ENCODE measurements at regions not wholly inside any gene's neighbourhood (a gene's known extent, or its start where the extent isn't known, plus 50 kb on each side); places are given as distances from the start of the nearest gene placed in this dataset.

- H3K27ac Mint-ChIP-seq, result no peak overlapping the region
- H3K27me3 Mint-ChIP-seq (ENCODE audit: low read depth), result no peaks in the 10 kb centered on the region
- peaks cover 14% of the 10 kb centered on the region for H3K9me3 Mint-ChIP-seq (ENCODE audit: insufficient read depth)
- ChIA-PET POLR2A (interaction anchor here (1.3 kb wide), 1 partner anchor 100 kb away, joined by 6 read pairs; the partner anchor contains the start of gene DUSP6), CTCF (no interaction called here)
- DNase-seq, result no peak
- no peak for ATAC-seq
- peaks cover 22% of the 10 kb centered on the region for H3K36me3 Mint-ChIP-seq (ENCODE audit: low read depth)
- H3K4me3 Mint-ChIP-seq, result no peak overlapping the region
- peaks cover 35% of the 10 kb centered on the region for H3K4me1 Mint-ChIP-seq (ENCODE audit: low read depth)
Observed at GRCh38 chr12:89252284-89252683, 100.0 kb downstream of the DUSP6 start.

- Mint-ChIP-seq H3K27ac (no peak overlapping the region), H3K4me1 (ENCODE audit: low read depth) (peaks cover 38% of the 10 kb centered on the region), H3K36me3 (ENCODE audit: low read depth) (peaks cover 22% of the 10 kb centered on the region), H3K4me3 (no peak overlapping the region), H3K9me3 (ENCODE audit: insufficient read depth) (peaks cover 14% of the 10 kb centered on the region), H3K27me3 (ENCODE audit: low read depth) (no peaks in the 10 kb centered on the region)
- DNase-seq (no peak), ATAC-seq (no peak)
- POLR2A ChIA-PET, result interaction anchor here (0.5 to 1.3 kb wide), 2 partner anchors 98 to 101 kb away, joined by 3 to 6 read pairs; partner anchors contain the start of gene DUSP6
- CTCF ChIA-PET, result interaction anchor here (0.6 to 1.2 kb wide), 2 partner anchors 14 to 18 kb away, joined by 3 to 4 read pairs; no protein-coding TSS in a partner anchor
Observed at GRCh38 chr12:89251342-89252271, 100.7 kb downstream of the DUSP6 start.

- Mint-ChIP-seq H3K27ac (no peak overlapping the region), H3K4me1 (ENCODE audit: low read depth) (peaks cover 46% of the 10 kb centered on the region), H3K9me3 (ENCODE audit: insufficient read depth) (peaks cover 14% of the 10 kb centered on the region), H3K4me3 (no peak overlapping the region), H3K36me3 (ENCODE audit: low read depth) (peaks cover 22% of the 10 kb centered on the region), H3K27me3 (ENCODE audit: low read depth) (no peaks in the 10 kb centered on the region)
- ATAC-seq (no peak), DNase-seq (no peak)
- CTCF ChIA-PET, result interaction anchor here (1.2 kb wide), 1 partner anchor 19 kb away, joined by 3 read pairs; no protein-coding TSS in a partner anchor
- POLR2A ChIA-PET, result interaction anchor here (0.6 kb wide), 1 partner anchor 13 kb away, joined by 3 read pairs; no protein-coding TSS in a partner anchor
Observed at GRCh38 chr12:89250636-89251035, 101.7 kb downstream of the DUSP6 start.

GRCh38 chr12:89250213-89250612 lies 102.1 kb downstream of the DUSP6 start:
- ChIA-PET CTCF (no interaction called here), POLR2A (interaction anchor here (0.6 kb wide), 1 partner anchor 13 kb away, joined by 3 read pairs; no protein-coding TSS in a partner anchor)
- Mint-ChIP-seq H3K27me3 (ENCODE audit: low read depth) (no peaks in the 10 kb centered on the region), H3K27ac (no peak overlapping the region), H3K9me3 (ENCODE audit: insufficient read depth) (peaks cover 14% of the 10 kb centered on the region), H3K4me1 (ENCODE audit: low read depth) (peaks cover 51% of the 10 kb centered on the region), H3K4me3 (no peak overlapping the region), H3K36me3 (ENCODE audit: low read depth) (peaks cover 22% of the 10 kb centered on the region)
- DNase-seq, result no peak
- no peak for ATAC-seq

GRCh38 chr12:89247967-89248366 lies 104.3 kb downstream of the DUSP6 start:
- Mint-ChIP-seq H3K36me3 (ENCODE audit: low read depth) (peaks cover 27% of the 10 kb centered on the region), H3K4me1 (ENCODE audit: low read depth) (peaks cover 72% of the 10 kb centered on the region), H3K27me3 (ENCODE audit: low read depth) (no peaks in the 10 kb centered on the region), H3K9me3 (ENCODE audit: insufficient read depth) (peaks cover 13% of the 10 kb centered on the region), H3K27ac (no peak overlapping the region), H3K4me3 (no peak overlapping the region)
- POLR2A ChIA-PET, result no interaction called here
- ATAC-seq (no peak), DNase-seq (no peak)
- CTCF ChIA-PET, result interaction anchor here (1.1 to 5.2 kb wide), 3 partner anchors 36 to 104 kb away, joined by 3 to 37 read pairs (median 3); partner anchors contain the start of gene DUSP6

GRCh38 chr12:89247541-89247942 lies 104.8 kb downstream of the DUSP6 start:
- CTCF ChIA-PET, result interaction anchor here (1.1 to 5.2 kb wide), 6 partner anchors 24 to 229 kb away, joined by 3 to 50 read pairs (median 34); partner anchors contain the start of gene DUSP6
- no peaks in the 10 kb centered on the region for H3K27me3 Mint-ChIP-seq (ENCODE audit: low read depth)
- peaks cover 27% of the 10 kb centered on the region for H3K36me3 Mint-ChIP-seq (ENCODE audit: low read depth)
- DNase-seq (no peak), ATAC-seq (no peak)
- H3K4me1 Mint-ChIP-seq (ENCODE audit: low read depth), result peaks cover 73% of the 10 kb centered on the region
- peaks cover 11% of the 10 kb centered on the region for H3K9me3 Mint-ChIP-seq (ENCODE audit: insufficient read depth)
- no peak overlapping the region for H3K27ac Mint-ChIP-seq
- no peak overlapping the region for H3K4me3 Mint-ChIP-seq
- POLR2A ChIA-PET, result interaction anchor here (0.7 kb wide), 1 partner anchor 33 kb away, joined by 6 read pairs; no protein-coding TSS in a partner anchor

- H3K27ac Mint-ChIP-seq, result peak overlapping the region; percentile 86
- peak; percentile 95 for ATAC-seq
- peak; percentile 83 for DNase-seq
- CTCF ChIA-PET, result interaction anchor here (0.6 to 5.2 kb wide), 31 partner anchors 10 to 233 kb away, joined by 3 to 50 read pairs (median 6); partner anchors contain the start of gene DUSP6
- peaks cover 68% of the 10 kb centered on the region for H3K4me1 Mint-ChIP-seq (ENCODE audit: low read depth)
- peak overlapping the region; percentile 66 for H3K4me3 Mint-ChIP-seq
- POLR2A ChIA-PET, result interaction anchor here (0.5 to 4.9 kb wide), 10 partner anchors 11 to 206 kb away, joined by 3 to 83 read pairs (median 6); partner anchors contain the start of gene DUSP6
- no peaks in the 10 kb centered on the region for H3K27me3 Mint-ChIP-seq (ENCODE audit: low read depth)
- H3K36me3 Mint-ChIP-seq (ENCODE audit: low read depth), result peaks cover 34% of the 10 kb centered on the region
- H3K9me3 Mint-ChIP-seq (ENCODE audit: insufficient read depth), result peaks cover 21% of the 10 kb centered on the region
Observed at GRCh38 chr12:89245090-89245489, 107.2 kb downstream of the DUSP6 start.

- ChIA-PET POLR2A (interaction anchor here (0.8 to 4.9 kb wide), 11 partner anchors 10 to 465 kb away, joined by 3 to 83 read pairs (median 6); partner anchors contain the start of gene DUSP6), CTCF (interaction anchor here (0.9 to 5.2 kb wide), 28 partner anchors 9 to 226 kb away, joined by 3 to 50 read pairs (median 6); partner anchors contain the start of gene DUSP6)
- ATAC-seq, result peak; percentile 74
- H3K4me1 Mint-ChIP-seq (ENCODE audit: low read depth), result peaks cover 71% of the 10 kb centered on the region
- peak; percentile 65 for DNase-seq
- H3K27me3 Mint-ChIP-seq (ENCODE audit: low read depth), result no peaks in the 10 kb centered on the region
- H3K9me3 Mint-ChIP-seq (ENCODE audit: insufficient read depth), result peaks cover 21% of the 10 kb centered on the region
- peak overlapping the region; percentile 66 for H3K4me3 Mint-ChIP-seq
- H3K36me3 Mint-ChIP-seq (ENCODE audit: low read depth), result peaks cover 34% of the 10 kb centered on the region
- H3K27ac Mint-ChIP-seq, result peak overlapping the region; percentile 86
Observed at GRCh38 chr12:89244536-89244935, 107.8 kb downstream of the DUSP6 start.

GRCh38 chr12:89243771-89244170 lies 108.5 kb downstream of the DUSP6 start:
- ATAC-seq, result no peak
- peaks cover 31% of the 10 kb centered on the region for H3K36me3 Mint-ChIP-seq (ENCODE audit: low read depth)
- peaks cover 21% of the 10 kb centered on the region for H3K9me3 Mint-ChIP-seq (ENCODE audit: insufficient read depth)
- no peaks in the 10 kb centered on the region for H3K27me3 Mint-ChIP-seq (ENCODE audit: low read depth)
- H3K27ac Mint-ChIP-seq, result peak overlapping the region; percentile 86
- DNase-seq, result no peak
- CTCF ChIA-PET, result interaction anchor here (0.9 to 5.2 kb wide), 17 partner anchors 9 to 225 kb away, joined by 3 to 50 read pairs (median 14); partner anchors contain the start of gene DUSP6
- POLR2A ChIA-PET, result interaction anchor here (0.6 to 4.9 kb wide), 9 partner anchors 8 to 466 kb away, joined by 3 to 83 read pairs (median 4); partner anchors contain the start of gene DUSP6
- H3K4me1 Mint-ChIP-seq (ENCODE audit: low read depth), result peaks cover 75% of the 10 kb centered on the region
- peak overlapping the region; percentile 1 for H3K4me3 Mint-ChIP-seq

GRCh38 chr12:89239534-89239933 lies 112.8 kb downstream of the DUSP6 start:
- Mint-ChIP-seq H3K4me1 (ENCODE audit: low read depth) (peaks cover 84% of the 10 kb centered on the region), H3K27me3 (ENCODE audit: low read depth) (no peaks in the 10 kb centered on the region), H3K27ac (peak overlapping the region; percentile 26), H3K4me3 (no peak overlapping the region), H3K36me3 (ENCODE audit: low read depth) (peaks cover 50% of the 10 kb centered on the region), H3K9me3 (ENCODE audit: insufficient read depth) (peaks cover 35% of the 10 kb centered on the region)
- DNase-seq (no peak), ATAC-seq (no peak)
- CTCF ChIA-PET, result interaction anchor here (2.6 kb wide), 1 partner anchor 10 kb away, joined by 7 read pairs; no protein-coding TSS in a partner anchor
- POLR2A ChIA-PET, result no interaction called here

- H3K27me3 Mint-ChIP-seq (ENCODE audit: low read depth), result no peaks in the 10 kb centered on the region
- no peak overlapping the region for H3K4me3 Mint-ChIP-seq
- peaks cover 49% of the 10 kb centered on the region for H3K36me3 Mint-ChIP-seq (ENCODE audit: low read depth)
- DNase-seq (no peak), ATAC-seq (no peak)
- H3K27ac Mint-ChIP-seq, result no peak overlapping the region
- ChIA-PET CTCF (interaction anchor here (0.9 to 1.7 kb wide), 3 partner anchors 11 to 221 kb away, joined by 3 to 4 read pairs (median 3); no protein-coding TSS in a partner anchor), POLR2A (no interaction called here)
- H3K9me3 Mint-ChIP-seq (ENCODE audit: insufficient read depth), result peaks cover 35% of the 10 kb centered on the region
- peaks cover 81% of the 10 kb centered on the region for H3K4me1 Mint-ChIP-seq (ENCODE audit: low read depth)
Observed at GRCh38 chr12:89238593-89238992, 113.7 kb downstream of the DUSP6 start.

All from activated CD8-positive, alpha-beta T cell treated with anti-CD3 and anti-CD28 coated beads, Interleukin-2, amount 10 ng/mL, durations not matched to agents 7 days and 5 days (primary cell).